ENCODE measurements at regions not wholly inside any gene's neighbourhood (a gene's known extent, or its start where the extent isn't known, plus 50 kb on each side); places are given as distances from the start of the nearest gene placed in this dataset.

- Histone ChIP-seq H3K79me1 (ENCODE audit: low read length) (no peaks in the 10 kb centered on the region), H2BK120ac (ENCODE audit: low read depth, low read length) (no peak overlapping the region), H3K27ac (ENCODE audit: low read depth, low read length) (no peak overlapping the region), H2BK15ac (replicated peaks; ENCODE audit: low read depth) (no peak overlapping the region), H2AK5ac (ENCODE audit: low read length) (no peak overlapping the region), H2BK5ac (ENCODE audit: low read length) (no peak overlapping the region), H3K23ac (ENCODE audit: low read length) (no peak overlapping the region), H3K4me3 (ENCODE audit: low read length) (no peak overlapping the region), H4K8ac (ENCODE audit: low read depth, low read length) (no peak overlapping the region), H3K56ac (ENCODE audit: low read length) (no peak overlapping the region), H3K4me2 (ENCODE audit: low read length) (no peak overlapping the region), H3K18ac (ENCODE audit: low read length) (no peak overlapping the region), H3K36me3 (ENCODE audit: control insufficient read depth, insufficient read depth, low read length) (no peaks in the 10 kb centered on the region), H3K27me3 (ENCODE audit: insufficient read depth, low read length, poor library complexity) (no peaks in the 10 kb centered on the region), H4K5ac (ENCODE audit: low read length) (no peak overlapping the region), H3K9ac (ENCODE audit: low read length) (no peak overlapping the region), H3K79me2 (ENCODE audit: control insufficient read depth, insufficient read depth, low read length) (no peaks in the 10 kb centered on the region), H3K4ac (ENCODE audit: low read depth, low read length) (no peak overlapping the region), H3K4me1 (ENCODE audit: control insufficient read depth, low read depth, low read length) (no peaks in the 10 kb centered on the region)
- no peak for DNase-seq
- no CpG with 5 or more reads among the region's 2 CpGs for WGBS (ENCODE audit: extremely low coverage, insufficient coverage, low lambda C conversion rate)
Observed at GRCh38 chr12:16674885-16675284, 68.9 kb upstream of the LMO3 start.

- no peak overlapping the region for H4K8ac ChIP-seq (ENCODE audit: low read depth, low read length)
- WGBS (ENCODE audit: extremely low coverage, insufficient coverage, low lambda C conversion rate), result no CpG with 5 or more reads among the region's 2 CpGs
- H3K27ac ChIP-seq (ENCODE audit: low read depth, low read length), result no peak overlapping the region
- no peak overlapping the region for H2AK5ac ChIP-seq (ENCODE audit: low read length)
- H3K36me3 ChIP-seq (ENCODE audit: control insufficient read depth, insufficient read depth, low read length), result no peaks in the 10 kb centered on the region
- H3K9ac ChIP-seq (ENCODE audit: low read length), result no peak overlapping the region
- H3K79me1 ChIP-seq (ENCODE audit: low read length), result no peaks in the 10 kb centered on the region
- H4K5ac ChIP-seq (ENCODE audit: low read length), result no peak overlapping the region
- no peaks in the 10 kb centered on the region for H3K27me3 ChIP-seq (ENCODE audit: insufficient read depth, low read length, poor library complexity)
- no peak overlapping the region for H3K56ac ChIP-seq (ENCODE audit: low read length)
- H3K4me3 ChIP-seq (ENCODE audit: low read length), result no peak overlapping the region
- H3K4ac ChIP-seq (ENCODE audit: low read depth, low read length), result no peak overlapping the region
- no peak overlapping the region for H3K18ac ChIP-seq (ENCODE audit: low read length)
- no peak overlapping the region for H2BK5ac ChIP-seq (ENCODE audit: low read length)
- no peaks in the 10 kb centered on the region for H3K79me2 ChIP-seq (ENCODE audit: control insufficient read depth, insufficient read depth, low read length)
- no peak overlapping the region for H2BK15ac ChIP-seq (replicated peaks; ENCODE audit: low read depth)
- no peak overlapping the region for H2BK120ac ChIP-seq (ENCODE audit: low read depth, low read length)
- no peak overlapping the region for H3K4me2 ChIP-seq (ENCODE audit: low read length)
- no peak for DNase-seq
- H3K4me1 ChIP-seq (ENCODE audit: control insufficient read depth, low read depth, low read length), result no peaks in the 10 kb centered on the region
- no peak overlapping the region for H3K23ac ChIP-seq (ENCODE audit: low read length)
Observed at GRCh38 chr12:16670456-16671050, 64.6 kb upstream of the LMO3 start.

GRCh38 chr12:16669756-16670155, 63.8 kb upstream of the LMO3 start:
- H3K79me2 ChIP-seq (ENCODE audit: control insufficient read depth, insufficient read depth, low read length), result no peaks in the 10 kb centered on the region
- H4K5ac ChIP-seq (ENCODE audit: low read length), result no peak overlapping the region
- H3K9ac ChIP-seq (ENCODE audit: low read length), result no peak overlapping the region
- H3K79me1 ChIP-seq (ENCODE audit: low read length), result no peaks in the 10 kb centered on the region
- no peak overlapping the region for H2BK5ac ChIP-seq (ENCODE audit: low read length)
- no peak overlapping the region for H2BK15ac ChIP-seq (replicated peaks; ENCODE audit: low read depth)
- H3K56ac ChIP-seq (ENCODE audit: low read length), result no peak overlapping the region
- H4K8ac ChIP-seq (ENCODE audit: low read depth, low read length), result no peak overlapping the region
- H2BK120ac ChIP-seq (ENCODE audit: low read depth, low read length), result no peak overlapping the region
- H3K4me1 ChIP-seq (ENCODE audit: control insufficient read depth, low read depth, low read length), result no peaks in the 10 kb centered on the region
- WGBS (ENCODE audit: extremely low coverage, insufficient coverage, low lambda C conversion rate), result no CpG with 5 or more reads among the region's 1 CpG
- no peak overlapping the region for H3K4ac ChIP-seq (ENCODE audit: low read depth, low read length)
- no peak overlapping the region for H2AK5ac ChIP-seq (ENCODE audit: low read length)
- H3K4me2 ChIP-seq (ENCODE audit: low read length), result no peak overlapping the region
- no peak overlapping the region for H3K23ac ChIP-seq (ENCODE audit: low read length)
- no peak for DNase-seq
- H3K4me3 ChIP-seq (ENCODE audit: low read length), result no peak overlapping the region
- H3K36me3 ChIP-seq (ENCODE audit: control insufficient read depth, insufficient read depth, low read length), result no peaks in the 10 kb centered on the region
- no peaks in the 10 kb centered on the region for H3K27me3 ChIP-seq (ENCODE audit: insufficient read depth, low read length, poor library complexity)
- no peak overlapping the region for H3K18ac ChIP-seq (ENCODE audit: low read length)
- H3K27ac ChIP-seq (ENCODE audit: low read depth, low read length), result no peak overlapping the region

GRCh38 chr12:16668198-16668597, 62.2 kb upstream of the LMO3 start:
- Histone ChIP-seq H2BK5ac (ENCODE audit: low read length) (no peak overlapping the region), H4K8ac (ENCODE audit: low read depth, low read length) (no peak overlapping the region), H3K79me2 (ENCODE audit: control insufficient read depth, insufficient read depth, low read length) (no peaks in the 10 kb centered on the region), H2BK120ac (ENCODE audit: low read depth, low read length) (no peak overlapping the region), H3K4ac (ENCODE audit: low read depth, low read length) (no peak overlapping the region), H3K79me1 (ENCODE audit: low read length) (no peaks in the 10 kb centered on the region), H3K9ac (ENCODE audit: low read length) (no peak overlapping the region), H3K18ac (ENCODE audit: low read length) (no peak overlapping the region), H3K27ac (ENCODE audit: low read depth, low read length) (no peak overlapping the region), H3K23ac (ENCODE audit: low read length) (no peak overlapping the region), H3K36me3 (ENCODE audit: control insufficient read depth, insufficient read depth, low read length) (no peaks in the 10 kb centered on the region), H2AK5ac (ENCODE audit: low read length) (no peak overlapping the region), H3K4me2 (ENCODE audit: low read length) (no peak overlapping the region), H4K5ac (ENCODE audit: low read length) (no peak overlapping the region), H3K4me3 (ENCODE audit: low read length) (no peak overlapping the region), H3K4me1 (ENCODE audit: control insufficient read depth, low read depth, low read length) (no peaks in the 10 kb centered on the region), H2BK15ac (replicated peaks; ENCODE audit: low read depth) (no peak overlapping the region), H3K27me3 (ENCODE audit: insufficient read depth, low read length, poor library complexity) (no peaks in the 10 kb centered on the region), H3K56ac (ENCODE audit: low read length) (no peak overlapping the region)
- no peak for DNase-seq
- no CpG with 5 or more reads among the region's 2 CpGs for WGBS (ENCODE audit: extremely low coverage, insufficient coverage, low lambda C conversion rate)

- Histone ChIP-seq H3K4ac (ENCODE audit: low read depth, low read length) (no peak overlapping the region), H4K8ac (ENCODE audit: low read depth, low read length) (no peak overlapping the region), H2BK120ac (ENCODE audit: low read depth, low read length) (no peak overlapping the region), H3K18ac (ENCODE audit: low read length) (no peak overlapping the region), H3K27ac (ENCODE audit: low read depth, low read length) (no peak overlapping the region), H3K9ac (ENCODE audit: low read length) (no peak overlapping the region), H3K79me1 (ENCODE audit: low read length) (no peaks in the 10 kb centered on the region), H3K23ac (ENCODE audit: low read length) (no peak overlapping the region), H2AK5ac (ENCODE audit: low read length) (no peak overlapping the region), H3K27me3 (ENCODE audit: insufficient read depth, low read length, poor library complexity) (no peaks in the 10 kb centered on the region), H3K36me3 (ENCODE audit: control insufficient read depth, insufficient read depth, low read length) (no peaks in the 10 kb centered on the region), H3K4me2 (ENCODE audit: low read length) (no peak overlapping the region), H3K79me2 (ENCODE audit: control insufficient read depth, insufficient read depth, low read length) (no peaks in the 10 kb centered on the region), H2BK15ac (replicated peaks; ENCODE audit: low read depth) (no peak overlapping the region), H2BK5ac (ENCODE audit: low read length) (no peak overlapping the region), H3K4me1 (ENCODE audit: control insufficient read depth, low read depth, low read length) (no peaks in the 10 kb centered on the region), H4K5ac (ENCODE audit: low read length) (no peak overlapping the region), H3K4me3 (ENCODE audit: low read length) (no peak overlapping the region), H3K56ac (ENCODE audit: low read length) (no peak overlapping the region)
- DNase-seq, result no peak
- WGBS (ENCODE audit: extremely low coverage, insufficient coverage, low lambda C conversion rate), result no CpG with 5 or more reads among the region's 1 CpG
Observed at GRCh38 chr12:16658699-16659098, 52.7 kb upstream of the LMO3 start.
